HG03432 (cell line): ENCODE measurements at regions not wholly inside any gene's neighbourhood (a gene's known extent, or its start where the extent isn't known, plus 50 kb on each side); places are given as distances from the start of the nearest gene placed in this dataset.
A peak's percentile ranks its signal among the peaks of the same experiment; 100 is the strongest.

ENCODE experiments used
- ATAC-seq: cut with Tn5 transposase; IDR thresholded peaks from one replicate; pipeline ENCODE4 v1.9.1; 2021; ENCODE audit warnings: mild to moderate bottlenecking, moderate library complexity; ENCODE audit not compliant: unreplicated experiment

DNA sequence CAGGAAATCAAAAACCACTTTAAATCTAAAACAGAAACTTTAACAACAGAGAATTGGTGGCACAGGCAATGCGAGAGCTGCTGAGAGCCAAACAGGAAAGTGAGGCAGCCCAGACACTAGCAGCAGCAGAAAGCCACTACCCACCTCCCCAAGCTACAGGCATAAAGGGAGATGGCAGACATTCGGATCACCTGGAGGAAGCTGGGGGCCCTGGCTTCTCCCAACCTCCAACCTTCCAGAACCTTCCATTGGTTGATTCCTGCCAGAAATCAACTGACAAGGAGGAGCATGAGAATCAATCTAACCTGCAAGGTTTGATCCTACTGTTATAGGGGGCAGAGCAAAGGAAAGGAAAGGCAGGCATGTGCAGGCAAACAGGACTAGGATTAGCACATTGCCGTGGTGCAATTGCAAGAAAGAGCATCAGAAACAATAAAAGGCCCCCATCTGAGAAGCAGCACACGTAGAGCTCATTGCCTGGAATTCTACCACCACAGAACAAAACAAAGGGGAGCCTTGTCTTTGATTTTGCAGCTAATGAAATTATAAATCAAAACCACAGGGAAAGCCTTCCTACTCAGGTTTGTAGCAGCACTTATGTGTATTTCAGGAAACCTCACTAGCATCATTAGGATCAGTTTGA lies 427.3 kb upstream of the RASGEF1B start:
- no peak for ATAC-seq

DNA sequence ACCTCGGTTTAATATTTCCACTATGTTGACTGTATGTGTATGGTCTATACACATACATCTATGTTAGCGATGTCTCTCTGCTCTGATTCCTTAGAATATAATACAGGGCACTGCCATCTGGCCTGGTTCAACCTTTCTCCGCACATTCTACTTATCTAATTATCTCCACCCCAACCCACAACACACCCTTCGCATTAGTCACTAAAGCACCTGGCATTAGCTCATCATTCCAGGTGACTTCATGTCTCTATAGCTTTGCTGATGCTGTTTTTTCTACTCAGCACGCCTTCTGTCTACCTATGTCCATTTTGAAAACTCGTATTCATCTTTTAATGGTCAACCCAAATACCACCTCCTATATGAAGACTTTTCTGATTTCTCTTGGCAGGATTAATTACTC lies 425.2 kb upstream of the RASGEF1B start:
- no peak for ATAC-seq

DNA sequence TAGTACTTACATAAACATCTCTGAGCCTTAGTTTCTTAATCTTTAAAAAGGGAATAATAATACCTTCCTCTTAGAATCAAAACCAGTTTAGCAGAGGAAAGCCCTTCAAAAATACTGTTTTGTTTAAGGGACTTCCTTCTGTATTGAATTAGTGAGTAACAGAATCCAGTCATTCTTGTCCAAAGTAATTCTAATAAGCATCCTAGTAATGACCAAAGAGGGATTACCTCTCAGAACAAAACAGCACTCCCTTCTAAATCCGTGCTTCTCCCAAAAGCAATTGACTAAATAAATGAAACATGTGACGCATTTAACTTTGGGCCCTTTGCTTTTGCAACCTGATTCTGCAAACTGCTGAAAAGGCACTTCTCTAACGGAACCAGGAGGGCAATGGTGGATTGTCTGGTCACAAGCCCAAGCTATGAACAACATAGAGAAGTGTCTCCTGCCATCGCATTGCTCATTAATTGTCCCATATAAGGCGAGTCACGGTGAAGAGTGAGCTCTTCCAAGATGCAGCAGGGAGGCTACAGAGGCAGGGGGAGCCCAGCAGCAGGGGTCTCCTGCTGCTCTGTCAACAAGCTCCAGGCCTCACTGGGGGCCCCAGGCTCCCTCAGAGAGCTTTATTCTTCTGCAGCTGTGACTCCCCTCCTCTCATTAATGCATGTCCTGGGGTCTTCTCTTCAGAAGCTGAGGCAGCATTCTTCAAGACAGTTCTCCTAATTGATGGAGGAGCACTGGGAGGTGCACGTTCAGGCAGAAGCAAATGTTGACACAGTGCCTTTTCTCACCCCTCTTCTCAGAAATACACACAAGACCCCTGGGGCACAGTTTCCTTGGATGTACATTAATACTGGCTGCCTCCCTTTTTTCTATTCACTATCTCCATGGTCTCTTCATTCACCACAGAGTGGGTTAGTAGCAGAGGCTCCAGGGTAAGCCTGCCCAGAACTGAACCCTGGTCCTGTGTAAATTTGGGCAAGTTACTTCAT lies 419.6 kb upstream of the RASGEF1B start:
- no peak for ATAC-seq

DNA sequence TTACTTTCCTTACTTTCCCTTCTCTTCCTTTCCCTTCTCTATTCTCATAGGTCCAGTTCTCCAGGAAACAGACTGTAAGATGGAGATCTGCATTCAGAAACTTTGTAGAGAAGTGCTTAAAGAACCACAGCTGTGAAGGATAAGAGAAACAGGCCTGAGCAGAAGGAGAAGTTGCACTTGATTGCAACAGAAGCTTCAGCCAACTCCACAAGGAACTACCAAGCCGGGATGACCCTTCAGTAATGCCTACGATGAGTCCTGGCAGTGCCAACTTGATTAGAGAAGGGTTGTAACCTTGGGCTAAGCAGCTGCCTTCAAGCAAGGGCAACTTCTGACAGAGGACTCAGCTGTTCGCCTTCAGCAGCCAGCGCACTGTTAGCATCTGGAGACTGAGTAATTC lies 413.3 kb upstream of the RASGEF1B start:
- no peak for ATAC-seq

DNA sequence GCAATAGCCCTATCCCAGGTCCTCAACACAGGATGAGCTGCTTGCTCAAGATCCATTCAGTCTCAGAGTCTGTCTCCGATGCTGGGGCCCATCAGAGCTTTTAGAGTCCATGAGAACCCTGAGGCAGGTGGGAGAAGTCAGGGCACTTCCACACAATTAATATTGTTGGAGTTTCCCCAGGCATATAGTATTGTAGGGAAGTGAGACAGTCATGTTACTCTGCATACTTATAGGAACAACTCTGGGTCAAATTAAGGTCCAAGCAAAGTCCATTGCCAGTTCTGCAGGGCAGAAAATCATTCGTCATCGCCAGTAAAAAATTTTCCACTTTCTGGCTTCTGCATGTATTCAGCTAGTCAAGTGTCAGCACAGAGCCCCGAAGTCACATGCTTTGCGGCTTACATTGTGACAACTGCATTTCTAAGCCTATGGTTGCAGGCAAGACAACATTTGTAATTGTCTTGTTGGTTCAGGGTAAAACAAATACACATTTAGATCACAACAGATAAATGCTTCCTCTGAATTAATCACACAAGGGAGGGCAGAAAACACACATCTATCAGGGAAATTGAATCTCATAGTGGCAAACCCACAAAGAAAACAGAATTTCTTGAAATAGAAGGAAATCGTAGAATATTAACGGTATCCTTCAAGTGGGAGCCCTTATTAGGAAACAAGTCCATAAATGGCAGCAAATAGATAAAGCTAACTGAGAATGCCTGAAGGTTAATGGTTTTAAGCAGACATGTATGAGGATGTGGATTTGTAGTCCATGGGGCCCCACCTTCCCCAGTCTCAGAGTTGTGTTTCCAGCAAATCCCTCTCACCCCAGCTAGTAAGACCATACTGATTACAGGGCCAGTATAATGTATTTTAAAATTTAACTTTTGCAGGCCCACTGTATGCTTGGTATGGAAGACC lies 412.1 kb upstream of the RASGEF1B start:
- ATAC-seq: no peak

DNA sequence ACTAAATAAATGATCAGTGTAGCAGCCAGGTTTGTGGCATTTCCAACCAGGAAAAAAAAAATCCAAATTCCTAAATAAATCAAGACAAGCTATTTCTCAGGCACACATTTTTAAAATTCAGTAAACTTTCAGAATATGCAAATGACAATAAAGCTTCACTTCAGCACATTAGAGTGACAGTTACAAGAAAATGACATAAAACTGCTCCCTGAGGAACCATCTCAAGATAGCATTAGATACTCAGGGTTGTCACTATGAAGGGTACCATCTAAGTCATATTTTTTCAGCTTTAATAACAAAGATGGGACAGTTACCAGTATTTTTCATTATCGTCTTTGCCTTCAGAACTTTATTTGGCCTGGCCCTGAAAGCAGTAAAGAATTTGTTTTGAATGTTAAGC lies 411.3 kb upstream of the RASGEF1B start:
- ATAC-seq: no peak

DNA sequence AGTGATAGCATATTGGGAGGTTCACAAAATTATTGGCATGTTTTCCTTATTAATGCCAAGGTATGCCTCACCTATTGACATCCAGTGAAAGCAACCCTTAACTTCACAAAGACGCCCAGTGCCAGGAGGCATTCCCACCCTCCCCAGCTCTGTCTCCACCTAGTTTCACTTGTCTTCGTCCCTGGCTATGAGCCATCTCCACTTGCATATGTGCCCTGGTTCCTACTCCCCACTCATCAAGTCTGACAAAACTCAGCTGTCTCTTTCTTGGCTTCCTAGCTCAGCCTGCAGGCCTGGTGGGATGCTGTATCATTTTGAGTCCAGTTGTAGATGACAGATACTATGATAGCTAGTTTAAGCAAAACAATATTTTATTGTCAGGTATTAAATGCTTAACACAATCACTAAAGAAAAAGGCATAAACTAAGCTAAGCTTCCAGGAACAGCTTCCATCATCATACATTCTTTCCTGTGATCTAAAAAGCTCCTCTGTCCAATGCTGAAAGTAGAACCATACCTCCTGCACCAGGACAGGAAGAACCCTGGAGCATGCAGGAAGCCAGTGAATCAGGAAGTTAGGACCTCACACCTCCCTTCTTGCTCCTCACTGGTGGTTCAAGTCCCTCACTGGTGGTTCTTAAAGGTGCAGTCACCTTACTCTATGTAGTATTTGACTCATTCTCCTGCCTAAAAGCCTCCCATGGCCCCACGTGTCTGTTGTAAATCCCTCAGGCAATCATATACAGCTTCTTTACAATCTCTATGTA lies 410.3 kb upstream of the RASGEF1B start:
- no peak for ATAC-seq

DNA sequence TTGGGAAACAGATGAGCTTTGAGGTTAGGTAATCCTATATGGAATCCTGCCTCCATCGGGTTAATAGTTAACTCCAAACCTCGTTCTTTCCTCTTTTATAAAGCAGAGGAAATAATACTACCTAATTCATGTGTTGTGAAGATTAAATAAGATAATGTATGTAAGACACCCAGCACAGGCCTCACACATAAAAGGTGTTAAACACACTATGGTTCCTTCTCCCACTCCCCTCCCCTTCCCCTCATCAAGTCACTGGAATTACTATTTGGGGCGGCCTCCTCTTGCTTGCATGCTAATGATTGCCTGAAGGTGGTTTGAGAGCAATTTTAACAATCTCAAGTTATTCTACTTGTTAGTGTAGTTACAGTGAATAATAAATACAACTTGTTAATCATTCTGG lies 404.4 kb upstream of the RASGEF1B start:
- no peak for ATAC-seq

DNA sequence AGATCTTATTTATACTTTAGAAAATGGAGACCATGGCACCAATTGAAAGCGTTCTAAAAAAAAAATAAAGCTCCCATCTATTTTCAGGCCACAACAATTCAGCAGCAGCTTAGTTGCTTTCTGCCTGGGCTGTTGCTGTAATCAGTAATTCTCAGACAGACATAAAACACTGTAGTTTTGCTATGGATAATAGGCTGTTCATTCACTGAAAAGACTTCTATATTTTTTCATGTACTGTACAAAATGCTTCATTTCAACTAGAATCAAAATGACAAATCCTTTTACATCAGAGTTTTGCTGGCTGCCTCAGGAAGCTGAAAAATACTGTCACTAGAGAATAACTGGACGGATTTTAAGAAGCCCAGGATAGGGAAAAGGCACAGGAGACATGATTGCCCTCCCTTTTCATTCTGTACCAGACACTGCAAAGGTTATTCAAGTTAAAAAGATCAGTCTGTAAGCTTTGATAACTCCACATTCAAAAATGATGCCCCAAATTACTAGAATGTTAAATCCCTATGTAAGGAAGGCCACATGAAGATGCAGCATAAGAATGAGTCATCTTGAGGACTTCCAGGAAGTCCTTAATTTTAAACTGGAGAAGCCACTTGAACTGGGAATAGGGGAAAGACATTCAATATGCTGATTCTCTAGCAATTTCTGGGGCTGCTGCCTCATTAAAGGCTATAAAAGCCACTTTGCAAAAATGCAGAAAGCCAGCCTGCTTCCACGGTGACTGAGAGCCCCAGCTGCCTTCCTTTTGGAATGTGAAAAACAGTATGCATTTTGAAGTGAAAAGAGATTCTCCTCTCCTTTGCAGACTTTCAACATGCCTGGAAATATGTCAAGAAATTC lies 403.2 kb upstream of the RASGEF1B start:
- ATAC-seq: no peak

DNA sequence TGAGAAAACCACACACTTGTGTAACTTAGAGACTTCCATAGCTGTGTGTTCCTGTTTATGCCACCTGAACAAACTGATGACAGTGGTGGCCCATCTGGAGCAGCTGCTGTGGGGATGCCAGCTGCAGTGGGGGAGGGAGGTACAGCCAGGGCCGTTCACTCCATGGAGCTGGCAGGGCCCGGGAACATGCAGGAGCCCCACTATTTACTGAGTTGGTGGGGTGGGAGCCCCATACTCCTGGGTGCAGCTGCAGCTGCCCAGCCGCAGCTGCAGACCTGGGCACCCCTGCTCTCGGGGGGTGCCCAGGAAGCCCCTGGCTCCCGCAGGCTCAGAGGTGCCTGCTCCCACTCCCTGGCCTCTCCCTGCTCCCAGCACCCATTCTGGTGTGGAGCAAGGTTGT lies 398.6 kb upstream of the RASGEF1B start:
- no peak for ATAC-seq

DNA sequence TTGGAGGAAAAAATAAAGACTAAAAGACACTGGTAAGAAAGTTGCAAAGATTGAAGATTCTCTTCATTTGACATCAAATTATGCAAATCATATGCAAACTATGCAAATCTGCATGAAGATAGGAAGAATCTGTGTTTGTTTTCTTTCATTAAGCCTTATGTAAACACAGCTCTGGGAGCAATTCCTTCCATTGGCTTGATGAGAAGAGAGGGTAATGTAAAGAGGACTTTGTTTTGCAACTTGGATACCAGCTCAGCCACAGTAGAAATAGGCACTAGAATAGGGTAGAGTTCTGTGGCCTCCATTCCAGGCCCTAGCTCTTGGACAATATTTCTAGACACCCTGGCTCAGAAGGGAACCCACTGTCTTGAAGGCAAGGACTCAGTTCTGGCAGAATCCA lies 388.4 kb upstream of the RASGEF1B start:
- ATAC-seq: no peak

DNA sequence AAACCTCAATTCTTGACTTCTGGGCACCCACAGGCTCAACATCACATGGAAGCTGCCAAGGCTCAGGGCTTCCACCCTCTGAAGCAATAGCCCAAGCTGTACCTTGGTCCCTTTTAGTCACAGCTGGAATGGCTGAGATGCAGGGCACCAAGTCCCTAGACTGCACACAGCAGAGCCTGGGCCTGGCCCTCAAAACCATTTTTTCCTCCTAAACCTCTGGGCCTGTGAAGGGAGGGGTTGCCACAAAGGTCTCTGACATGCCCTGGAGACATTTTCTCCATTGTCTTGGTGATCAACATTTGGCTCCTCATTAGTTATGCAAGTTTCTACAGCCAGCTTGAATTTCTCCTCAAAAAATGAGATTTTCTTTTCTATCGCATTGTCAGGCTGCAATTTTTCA lies 382.7 kb upstream of the RASGEF1B start:
- ATAC-seq: no peak

DNA sequence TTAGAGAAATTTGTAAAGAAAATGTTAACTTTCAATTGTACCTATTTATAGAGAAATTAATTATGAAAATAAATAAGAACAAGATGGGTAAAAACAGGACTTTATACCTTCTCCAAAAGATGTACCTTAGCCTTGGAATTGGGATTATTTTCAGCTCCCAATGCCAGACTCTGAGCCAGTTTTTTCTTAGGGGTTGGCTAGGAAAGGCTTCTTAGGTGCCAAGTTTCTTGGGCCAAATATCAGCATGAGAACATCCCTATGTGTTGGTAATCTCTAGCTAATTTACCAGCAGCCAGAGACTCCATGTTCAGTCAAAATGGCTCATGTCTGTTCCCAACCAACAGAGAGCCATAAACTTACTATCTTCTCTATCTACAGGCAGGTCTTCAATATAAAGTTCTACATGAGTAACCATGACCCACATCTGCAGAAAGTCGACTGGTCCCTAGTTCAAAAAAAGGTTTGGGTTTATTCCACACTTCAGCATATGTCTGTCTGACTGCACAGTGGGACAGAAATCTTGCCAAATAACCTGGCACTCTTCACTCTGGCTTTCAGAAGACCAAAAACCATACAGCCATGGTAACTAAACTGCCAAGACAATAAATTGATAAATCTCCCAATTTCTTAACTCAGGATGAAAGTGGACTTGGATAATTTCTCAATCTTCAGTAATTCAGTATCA lies 380.5 kb upstream of the RASGEF1B start:
- no peak for ATAC-seq

DNA sequence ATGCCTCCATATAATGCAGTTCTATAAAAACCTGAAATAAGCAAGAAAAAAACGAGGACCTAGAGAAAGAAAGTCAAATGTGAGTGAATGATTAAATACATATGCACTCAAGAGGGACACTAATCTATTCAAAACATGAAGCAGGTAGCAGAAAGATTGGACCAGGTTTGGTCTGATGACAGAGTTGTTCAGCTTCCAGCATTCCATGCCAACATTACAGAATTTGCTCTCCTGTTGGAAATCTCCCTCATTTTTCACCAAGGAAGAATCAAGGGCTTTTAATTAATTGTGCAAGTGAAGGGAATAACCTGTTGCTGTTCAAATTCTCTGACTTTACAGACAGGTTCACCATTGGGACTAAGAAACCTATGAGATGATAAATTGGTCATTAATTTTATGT lies 379.0 kb upstream of the RASGEF1B start:
- no peak for ATAC-seq

DNA sequence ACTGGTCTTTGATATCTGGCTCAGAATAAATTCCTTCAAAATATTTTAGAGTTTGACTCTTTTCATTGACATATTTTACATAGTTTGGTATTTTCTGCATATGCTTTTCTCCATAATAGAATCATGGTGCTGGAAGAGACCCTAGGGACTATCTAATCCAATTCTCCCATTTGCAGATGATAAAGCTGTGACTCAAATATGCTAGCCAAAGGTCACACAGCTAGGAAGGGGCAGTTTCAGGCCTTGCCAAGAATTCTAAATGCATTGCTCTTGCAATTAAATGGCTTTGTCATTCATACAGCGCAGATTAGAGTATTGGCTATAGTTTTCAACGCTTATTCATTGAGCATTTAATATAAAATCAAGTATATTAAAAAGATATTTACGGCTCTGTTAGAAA lies 374.1 kb upstream of the RASGEF1B start:
- no peak for ATAC-seq

DNA sequence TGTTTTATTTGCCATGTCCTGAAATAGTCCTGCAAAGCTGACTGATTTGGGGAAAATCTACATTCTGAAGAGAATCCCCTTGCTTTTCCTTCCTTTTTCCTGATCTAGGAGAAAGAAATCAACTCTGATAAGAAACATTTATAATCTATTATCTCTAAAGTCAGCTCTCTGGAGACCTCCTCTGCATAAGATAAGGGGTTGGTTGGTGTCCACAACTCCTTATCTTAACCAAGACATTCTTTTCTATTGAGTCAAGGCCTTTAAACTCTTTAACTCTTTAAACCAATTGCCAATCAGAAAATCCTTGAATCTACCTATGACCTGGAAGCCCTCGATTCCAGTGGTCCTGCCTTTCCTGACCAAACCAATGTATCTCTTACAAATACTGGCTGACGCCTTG lies 373.6 kb upstream of the RASGEF1B start:
- no peak for ATAC-seq

DNA sequence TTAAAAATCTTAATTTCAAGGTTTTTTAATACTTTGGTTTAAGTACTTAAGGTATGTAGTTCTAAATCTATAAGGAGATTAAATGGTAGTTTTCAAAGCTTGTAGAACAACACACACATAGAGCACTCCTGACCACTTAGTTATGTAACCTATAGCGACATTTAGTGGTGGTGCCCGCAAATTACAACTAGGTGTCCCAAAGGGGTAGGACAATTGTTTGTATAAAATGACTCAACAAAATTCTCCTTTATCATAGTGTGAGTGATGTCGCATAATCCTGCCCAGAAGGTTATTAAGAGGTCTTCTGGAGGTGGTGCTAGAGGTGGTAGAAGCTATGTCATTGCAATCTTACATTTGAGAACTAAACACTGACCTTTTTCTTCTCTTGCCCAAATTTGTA lies 373.0 kb upstream of the RASGEF1B start:
- ATAC-seq: peak; percentile 92

DNA sequence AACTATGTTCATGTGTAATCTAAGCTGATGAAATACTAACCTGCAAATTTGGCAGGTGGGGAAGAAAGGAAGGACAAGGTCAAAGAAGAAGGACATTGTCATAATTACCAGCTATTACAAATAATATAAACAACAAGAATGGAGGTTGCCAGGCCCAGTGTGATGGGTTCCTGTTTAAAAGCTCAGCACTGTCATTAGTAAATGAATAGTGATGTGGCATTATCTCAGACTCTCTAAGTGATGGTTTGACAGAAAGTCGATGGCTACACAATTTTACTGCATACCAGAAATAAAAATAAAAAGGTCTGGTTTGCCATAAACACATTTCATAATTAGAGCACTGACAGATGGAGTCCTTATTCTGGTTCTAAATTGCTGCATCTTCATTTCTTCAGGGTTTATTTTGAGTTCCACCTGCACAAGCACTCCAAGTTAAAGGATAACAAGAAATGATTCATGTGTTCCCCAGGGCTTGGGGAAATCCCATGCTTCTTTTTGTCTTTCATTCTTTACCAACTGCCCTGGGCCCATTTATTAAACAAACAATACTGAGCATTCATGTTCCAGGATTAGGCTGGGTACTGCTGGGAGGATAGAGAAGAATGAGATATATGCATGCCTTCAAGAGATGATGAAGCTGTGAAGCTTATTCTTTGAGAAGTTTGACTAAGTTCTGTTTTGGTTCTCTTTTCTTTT lies 367.8 kb upstream of the RASGEF1B start:
- ATAC-seq: peak; percentile 82
